ENCODE measurements at regions not wholly inside any gene's neighbourhood (a gene's known extent, or its start where the extent isn't known, plus 50 kb on each side); places are given as distances from the start of the nearest gene placed in this dataset.

- TF ChIP-seq CTCF (IDR thresholded peaks at IDR 0.05; ENCODE audit: insufficient read depth, low read length, poor library complexity, severe bottlenecking) = no peak
- no peak for TF ChIP-seq EZH2phosphoT487 (conservative IDR thresholded peaks at IDR 0.05; ENCODE audit: low read length)
These were observed 186.9 kb downstream of the ARRDC4 start for GRCh38 chr15:98147415-98147814.
